ENCODE measurements at regions not wholly inside any gene's neighbourhood (a gene's known extent, or its start where the extent isn't known, plus 50 kb on each side); places are given as distances from the start of the nearest gene placed in this dataset.
"Not testable (repeated sequence)": the region's sequence is repeated elsewhere in the genome, so short reads cannot be mapped to it uniquely, and the experiment has no call there.

GRCh38 chr1:120949724-120950123, 60.2 kb downstream of the PPIAL4A start:
- ATAC-seq; H3K27ac Mint-ChIP-seq; intact Hi-C loops (cut with micrococcal nuclease); H3K9me3 ChIP-seq (ENCODE audit: control insufficient read depth in 2 of 3, low read length in 3 of 3); H3K36me3 ChIP-seq (ENCODE audit: control insufficient read depth in 2 of 3, insufficient read depth in 3 of 3, low read length in 3 of 3); H3K9me3 Mint-ChIP-seq; H3K4me1 ChIP-seq (ENCODE audit: control insufficient read depth in 2 of 2, insufficient read depth in 2 of 2, low read length in 2 of 2); POLR2A ChIA-PET; H3K27ac ChIP-seq (ENCODE audit: low read depth, low read length); CTCF ChIA-PET; H3K4me3 Mint-ChIP-seq; DNase-seq; H3K27me3 Mint-ChIP-seq; H3K27me3 ChIP-seq (ENCODE audit: control insufficient read depth in 2 of 2, insufficient read depth in 2 of 2, low read length in 2 of 2); H3K4me3 ChIP-seq (ENCODE audit: low read length): not testable (repeated sequence)
- H3K4me1 Mint-ChIP-seq = peaks cover 0 to 12% (median 9%) of the 10 kb centered on the region in 7 donors
- H3K36me3 Mint-ChIP-seq = peaks cover 5 to 13% (median 10%) of the 10 kb centered on the region in 5 donors

GRCh38 chr1:120950633-120951032, 61.1 kb downstream of the PPIAL4A start:
- H3K36me3 ChIP-seq (ENCODE audit: control insufficient read depth in 2 of 3, insufficient read depth in 3 of 3, low read length in 3 of 3); DNase-seq; ATAC-seq; POLR2A ChIA-PET; intact Hi-C loops (cut with micrococcal nuclease); H3K9me3 ChIP-seq (ENCODE audit: control insufficient read depth in 2 of 3, low read length in 3 of 3); H3K4me3 Mint-ChIP-seq; H3K4me3 ChIP-seq (ENCODE audit: low read length); CTCF ChIA-PET; H3K27ac ChIP-seq (ENCODE audit: low read depth, low read length); H3K27me3 Mint-ChIP-seq; H3K27me3 ChIP-seq (ENCODE audit: control insufficient read depth in 2 of 2, insufficient read depth in 2 of 2, low read length in 2 of 2); H3K9me3 Mint-ChIP-seq; H3K4me1 ChIP-seq (ENCODE audit: control insufficient read depth in 2 of 2, insufficient read depth in 2 of 2, low read length in 2 of 2): not testable (repeated sequence)
- peak overlapping the region in 3 of 9 donors; percentile 26 to 77 (median 30) for H3K27ac Mint-ChIP-seq
- peaks cover 5 to 18% (median 12%) of the 10 kb centered on the region in 5 donors for H3K36me3 Mint-ChIP-seq
- peaks cover 0 to 16% (median 9%) of the 10 kb centered on the region in 7 donors for H3K4me1 Mint-ChIP-seq

GRCh38 chr1:120951100-120951499, 61.5 kb downstream of the PPIAL4A start:
- CTCF ChIA-PET = not testable (repeated sequence)
- peaks cover 5 to 22% (median 16%) of the 10 kb centered on the region in 5 donors for H3K36me3 Mint-ChIP-seq

GRCh38 chr1:120952207-120952870, 62.8 kb downstream of the PPIAL4A start:
- H3K27ac ChIP-seq (ENCODE audit: low read depth, low read length); DNase-seq; POLR2A ChIA-PET; H3K4me3 Mint-ChIP-seq; H3K27me3 Mint-ChIP-seq; H3K27ac Mint-ChIP-seq; H3K9me3 Mint-ChIP-seq; H3K36me3 ChIP-seq (ENCODE audit: control insufficient read depth in 2 of 3, insufficient read depth in 3 of 3, low read length in 3 of 3); H3K4me1 ChIP-seq (ENCODE audit: control insufficient read depth in 2 of 2, insufficient read depth in 2 of 2, low read length in 2 of 2); H3K9me3 ChIP-seq (ENCODE audit: control insufficient read depth in 2 of 3, low read length in 3 of 3); ATAC-seq; H3K27me3 ChIP-seq (ENCODE audit: control insufficient read depth in 2 of 2, insufficient read depth in 2 of 2, low read length in 2 of 2); intact Hi-C loops (cut with micrococcal nuclease); H3K4me3 ChIP-seq (ENCODE audit: low read length); CTCF ChIA-PET: not testable (repeated sequence)
- H3K36me3 Mint-ChIP-seq = peaks cover 5 to 24% (median 16%) of the 10 kb centered on the region in 5 donors
- H3K4me1 Mint-ChIP-seq = peaks cover 0 to 28% (median 9%) of the 10 kb centered on the region in 7 donors

More at GRCh38 chr1:120951100-120951499, 61.5 kb downstream of the PPIAL4A start:
- intact Hi-C loops (cut with micrococcal nuclease); H3K27ac ChIP-seq (ENCODE audit: low read depth, low read length); H3K9me3 Mint-ChIP-seq; ATAC-seq; DNase-seq; H3K27me3 ChIP-seq (ENCODE audit: control insufficient read depth in 2 of 2, insufficient read depth in 2 of 2, low read length in 2 of 2); H3K27ac Mint-ChIP-seq; H3K4me3 Mint-ChIP-seq; H3K36me3 ChIP-seq (ENCODE audit: control insufficient read depth in 2 of 3, insufficient read depth in 3 of 3, low read length in 3 of 3); H3K9me3 ChIP-seq (ENCODE audit: control insufficient read depth in 2 of 3, low read length in 3 of 3); H3K27me3 Mint-ChIP-seq; H3K4me3 ChIP-seq (ENCODE audit: low read length); H3K4me1 ChIP-seq (ENCODE audit: control insufficient read depth in 2 of 2, insufficient read depth in 2 of 2, low read length in 2 of 2); POLR2A ChIA-PET: not testable (repeated sequence)
- H3K4me1 Mint-ChIP-seq = peaks cover 0 to 16% (median 9%) of the 10 kb centered on the region in 7 donors

- H3K4me1 Mint-ChIP-seq = peaks cover 0 to 28% (median 8%) of the 10 kb centered on the region in 7 donors
- H3K27ac ChIP-seq (ENCODE audit: low read depth, low read length); H3K27ac Mint-ChIP-seq; H3K36me3 ChIP-seq (ENCODE audit: control insufficient read depth in 2 of 3, insufficient read depth in 3 of 3, low read length in 3 of 3); intact Hi-C loops (cut with micrococcal nuclease); POLR2A ChIA-PET; H3K4me3 ChIP-seq (ENCODE audit: low read length); ATAC-seq; H3K4me1 ChIP-seq (ENCODE audit: control insufficient read depth in 2 of 2, insufficient read depth in 2 of 2, low read length in 2 of 2); H3K9me3 ChIP-seq (ENCODE audit: control insufficient read depth in 2 of 3, low read length in 3 of 3); H3K27me3 ChIP-seq (ENCODE audit: control insufficient read depth in 2 of 2, insufficient read depth in 2 of 2, low read length in 2 of 2); H3K4me3 Mint-ChIP-seq; H3K27me3 Mint-ChIP-seq; DNase-seq; CTCF ChIA-PET; H3K9me3 Mint-ChIP-seq: not testable (repeated sequence)
- peaks cover 4 to 23% (median 16%) of the 10 kb centered on the region in 5 donors for H3K36me3 Mint-ChIP-seq
These were observed 63.3 kb downstream of the PPIAL4A start for GRCh38 chr1:120952871-120953265.

- Histone ChIP-seq H3K4me3 (ENCODE audit: low read length) (no peak overlapping the region), H3K4me1 (ENCODE audit: control insufficient read depth in 2 of 2, insufficient read depth in 2 of 2, low read length in 2 of 2) (no peaks in the 10 kb centered on the region), H3K27me3 (ENCODE audit: control insufficient read depth in 2 of 2, insufficient read depth in 2 of 2, low read length in 2 of 2) (no peaks in the 10 kb centered on the region), H3K9me3 (ENCODE audit: control insufficient read depth in 2 of 3, low read length in 3 of 3) (no peaks in the 10 kb centered on the region), H3K36me3 (ENCODE audit: control insufficient read depth in 2 of 3, insufficient read depth in 3 of 3, low read length in 3 of 3) (peaks cover 0 to 9% (median 0%) of the 10 kb centered on the region in 3 experiments), H3K27ac (ENCODE audit: low read depth, low read length) (no peak overlapping the region)
- H3K36me3 Mint-ChIP-seq = peaks cover 0 to 22% (median 16%) of the 10 kb centered on the region in 5 donors
- ChIA-PET CTCF (no interaction called here), POLR2A (no interaction called here)
- ATAC-seq = no peak
- no peaks in the 10 kb centered on the region for H3K27me3 Mint-ChIP-seq
- no peak for DNase-seq
- intact Hi-C loops (cut with micrococcal nuclease) = no loop called here
- H3K4me1 Mint-ChIP-seq = peaks cover 0 to 22% (median 4%) of the 10 kb centered on the region in 7 donors
- H3K9me3 Mint-ChIP-seq = peaks cover 0 to 11% (median 3%) of the 10 kb centered on the region in 11 donors
- no peak overlapping the region for H3K4me3 Mint-ChIP-seq
- peak overlapping the region in 3 of 9 donors; percentile 20 to 56 (median 52) for H3K27ac Mint-ChIP-seq
These were observed 65.2 kb downstream of the PPIAL4A start for GRCh38 chr1:120954736-120955135.

GRCh38 chr1:120955961-120956360, 66.4 kb downstream of the PPIAL4A start:
- H3K4me3 ChIP-seq (ENCODE audit: low read length); H3K9me3 ChIP-seq (ENCODE audit: control insufficient read depth in 2 of 3, low read length in 3 of 3); H3K27me3 Mint-ChIP-seq; H3K36me3 ChIP-seq (ENCODE audit: control insufficient read depth in 2 of 3, insufficient read depth in 3 of 3, low read length in 3 of 3); H3K4me1 ChIP-seq (ENCODE audit: control insufficient read depth in 2 of 2, insufficient read depth in 2 of 2, low read length in 2 of 2); intact Hi-C loops (cut with micrococcal nuclease); POLR2A ChIA-PET; H3K27ac ChIP-seq (ENCODE audit: low read depth, low read length); CTCF ChIA-PET; H3K27me3 ChIP-seq (ENCODE audit: control insufficient read depth in 2 of 2, insufficient read depth in 2 of 2, low read length in 2 of 2); DNase-seq; ATAC-seq; H3K4me3 Mint-ChIP-seq: not testable (repeated sequence)
- Mint-ChIP-seq H3K36me3 (peaks cover 0 to 21% (median 16%) of the 10 kb centered on the region in 5 donors), H3K4me1 (peaks cover 0 to 18% (median 2%) of the 10 kb centered on the region in 7 donors), H3K9me3 (peaks cover 0 to 20% (median 6%) of the 10 kb centered on the region in 11 donors), H3K27ac (peak overlapping the region in 2 of 9 donors; percentile 50 to 82)
